Upper lobe of right lung (tissue), 1 donor: ENCODE measurements at regions not wholly inside any gene's neighbourhood (a gene's known extent, or its start where the extent isn't known, plus 50 kb on each side); places are given as distances from the start of the nearest gene placed in this dataset.

Experiments used
- ATAC-seq: fragments of 200-7000 bp; cut with Tn5 transposase; one replicate; pipeline ENCODE4 v1.9.1; 2020; ENCODE audit warnings: mild to moderate bottlenecking, moderate library complexity
- DNase-seq: peaks from one replicate; pipeline ENCODE4 v3.0.0-alpha.2; 2020
- H3K27ac ChIP-seq: fragments of 200-600 bp; one replicate; pipeline ENCODE4 v1.8.0; 2022
- H3K27me3 ChIP-seq: fragments of 200-600 bp; one replicate; pipeline ENCODE4 v1.8.0; 2022; ENCODE audit warnings: mild to moderate bottlenecking
- H3K36me3 ChIP-seq: fragments of 200-600 bp; one replicate; pipeline ENCODE4 v1.8.0; 2022
- H3K4me1 ChIP-seq: fragments of 200-600 bp; one replicate; pipeline ENCODE4 v1.8.0; 2022
- H3K4me3 ChIP-seq: fragments of 200-600 bp; one replicate; pipeline ENCODE4 v1.8.0; 2022; ENCODE audit warnings: mild to moderate bottlenecking
- H3K9me3 ChIP-seq: fragments of 200-600 bp; one replicate; pipeline ENCODE4 v1.8.0; 2022
- CTCF ChIP-seq: fragments of 200-600 bp; IDR thresholded peaks from one replicate; pipeline ENCODE4 v1.8.0; 2022; ENCODE audit warnings: antibody characterized with exemption
- intact Hi-C: fragments of 100-400 bp; cut with DNase I; formaldehyde crosslinking; loops from one replicate; pipeline ENCODE4 v1.11.0; 2022
- donor health status: DM: no; HTN: yes; CAD: no; lungs with severe emphysema.

- intact Hi-C loops: no loop called here
- peaks cover 8% of the 10 kb centered on the region for H3K9me3 ChIP-seq
- peaks cover 11% of the 10 kb centered on the region for H3K4me1 ChIP-seq
- no peak overlapping the region for H3K27ac ChIP-seq
- no peak overlapping the region for H3K4me3 ChIP-seq
- ATAC-seq (no peak), DNase-seq (no peak)
- no peak for TF ChIP-seq CTCF
- no peaks in the 10 kb centered on the region for H3K36me3 ChIP-seq
- no peaks in the 10 kb centered on the region for H3K27me3 ChIP-seq
Measured at GRCh38 chr14:50022661-50023060, 93.7 kb downstream of the VCPKMT start.

- no peaks in the 10 kb centered on the region for H3K36me3 ChIP-seq
- H3K27ac ChIP-seq: no peak overlapping the region
- H3K27me3 ChIP-seq: no peaks in the 10 kb centered on the region
- intact Hi-C loops: no loop called here
- no peak for ATAC-seq
- peaks cover 8% of the 10 kb centered on the region for H3K9me3 ChIP-seq
- peaks cover 3% of the 10 kb centered on the region for H3K4me1 ChIP-seq
- DNase-seq: no peak
- TF ChIP-seq CTCF: no peak
- H3K4me3 ChIP-seq: no peak overlapping the region
Measured at GRCh38 chr14:50023671-50024490, 92.5 kb downstream of the VCPKMT start.

- Histone ChIP-seq H3K4me1 (no peaks in the 10 kb centered on the region), H3K36me3 (no peaks in the 10 kb centered on the region), H3K27me3 (no peaks in the 10 kb centered on the region), H3K9me3 (peaks cover 5% of the 10 kb centered on the region), H3K27ac (no peak overlapping the region), H3K4me3 (no peak overlapping the region)
- DNase-seq: no peak
- intact Hi-C loops: no loop called here
- ATAC-seq: no peak
- no peak for TF ChIP-seq CTCF
Measured at GRCh38 chr14:50025073-50025472, 91.3 kb downstream of the VCPKMT start.

- Histone ChIP-seq H3K27ac (no peak overlapping the region), H3K27me3 (no peaks in the 10 kb centered on the region), H3K4me1 (no peaks in the 10 kb centered on the region), H3K36me3 (no peaks in the 10 kb centered on the region), H3K9me3 (no peaks in the 10 kb centered on the region), H3K4me3 (no peak overlapping the region)
- ATAC-seq (no peak), DNase-seq (no peak)
- TF ChIP-seq CTCF: no peak
- intact Hi-C loops: no loop called here
Measured at GRCh38 chr14:50025776-50026175, 90.6 kb downstream of the VCPKMT start.

GRCh38 chr14:50026396-50026795 lies 90.0 kb downstream of the VCPKMT start:
- no peak overlapping the region for H3K27ac ChIP-seq
- H3K9me3 ChIP-seq: no peaks in the 10 kb centered on the region
- no peak for ATAC-seq
- H3K4me1 ChIP-seq: no peaks in the 10 kb centered on the region
- TF ChIP-seq CTCF: no peak
- intact Hi-C loops: no loop called here
- no peaks in the 10 kb centered on the region for H3K27me3 ChIP-seq
- no peak overlapping the region for H3K4me3 ChIP-seq
- DNase-seq: no peak
- no peaks in the 10 kb centered on the region for H3K36me3 ChIP-seq
